VCaP (cell line): ENCODE measurements at regions not wholly inside any gene's neighbourhood (a gene's known extent, or its start where the extent isn't known, plus 50 kb on each side); places are given as distances from the start of the nearest gene placed in this dataset.

Experiments
- H3K27ac ChIP-seq: fragments of 450-650 bp; 2 replicates; pipeline ENCODE4 v1.5.1; 2017
- CTCF ChIP-seq: fragments of 450-650 bp; conservative IDR thresholded peaks from 2 replicates; pipeline ENCODE4 v1.5.1; 2017; ENCODE audit warnings: mild to moderate bottlenecking, moderate library complexity

DNA sequence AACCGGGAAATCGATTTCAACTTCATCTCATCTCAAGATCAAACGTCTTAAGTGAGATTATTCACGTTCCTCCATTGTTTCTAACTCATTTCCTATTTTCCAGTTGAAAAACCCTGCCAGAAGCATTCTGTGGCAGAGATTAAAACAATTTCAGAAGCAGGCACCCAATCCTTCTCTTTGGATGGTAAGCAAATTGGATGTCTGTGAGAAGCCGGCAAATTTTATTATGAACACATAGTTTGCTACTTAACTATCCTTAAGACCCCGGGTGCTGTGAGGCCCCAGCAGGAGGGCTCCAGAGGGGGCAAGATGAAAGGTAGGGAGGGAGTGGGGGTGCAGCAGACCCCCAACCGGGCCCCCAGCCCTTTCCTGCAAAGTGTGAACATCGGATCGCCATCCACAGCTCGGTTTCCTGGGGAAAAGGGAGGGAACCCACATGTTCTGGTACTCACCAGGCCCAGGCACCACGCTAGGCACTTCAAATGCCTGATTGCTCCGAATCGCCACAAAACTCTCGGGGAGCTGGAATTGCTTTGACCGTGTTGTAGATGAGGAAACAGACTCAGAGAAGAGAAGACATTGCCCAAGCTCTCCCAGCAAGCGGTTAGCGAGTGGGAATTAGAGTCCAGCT lies 167.1 kb upstream of the MVB12B start:
- no peak for TF ChIP-seq CTCF
- no peak overlapping the region for H3K27ac ChIP-seq

- no peak for TF ChIP-seq CTCF
- no peak overlapping the region for H3K27ac ChIP-seq
These were observed 166.4 kb upstream of the MVB12B start for GRCh38 chr9:126160067-126160853.

GRCh38 chr9:126160854-126161329 lies 165.7 kb upstream of the MVB12B start:
- no peak for TF ChIP-seq CTCF
- no peak overlapping the region for H3K27ac ChIP-seq

DNA sequence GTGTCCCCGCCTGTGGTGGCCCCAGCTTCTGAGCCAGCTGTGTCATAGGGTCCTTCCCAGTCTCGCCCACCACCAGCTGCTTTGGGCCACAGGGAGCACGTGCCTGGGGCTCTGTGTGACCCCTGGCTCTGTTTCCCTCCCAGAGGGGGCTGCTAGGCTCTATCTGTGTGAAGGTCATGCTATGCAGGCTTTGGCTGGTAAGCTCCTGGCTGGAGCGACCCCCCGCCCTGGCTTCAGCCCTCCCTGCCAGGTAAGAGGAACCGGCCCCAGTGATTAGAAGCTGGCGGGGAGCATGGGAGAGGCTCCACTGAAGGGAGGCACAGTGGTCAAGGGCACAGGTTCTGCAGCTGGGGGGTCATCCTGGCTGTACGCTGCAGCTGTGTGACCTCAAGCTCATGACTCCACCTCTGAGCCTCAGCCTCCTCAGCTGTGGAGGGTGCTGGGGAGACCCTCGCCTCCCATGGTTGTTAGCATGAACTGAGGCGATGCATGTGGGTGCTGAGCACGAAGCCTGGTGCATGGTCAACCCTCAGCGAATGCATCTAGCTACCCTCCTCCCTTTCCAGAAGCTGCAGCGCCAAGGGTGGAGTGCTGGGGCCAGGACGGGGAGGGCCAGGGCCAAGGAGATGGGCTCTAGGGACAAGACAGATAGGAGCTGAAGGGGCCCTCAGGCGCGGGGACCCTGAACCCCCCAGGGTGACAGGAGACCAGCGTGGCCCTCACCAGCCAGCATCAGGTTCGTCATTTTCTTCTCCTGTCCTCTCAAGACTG lies 163.8 kb upstream of the MVB12B start:
- TF ChIP-seq CTCF = no peak
- H3K27ac ChIP-seq = no peak overlapping the region

DNA sequence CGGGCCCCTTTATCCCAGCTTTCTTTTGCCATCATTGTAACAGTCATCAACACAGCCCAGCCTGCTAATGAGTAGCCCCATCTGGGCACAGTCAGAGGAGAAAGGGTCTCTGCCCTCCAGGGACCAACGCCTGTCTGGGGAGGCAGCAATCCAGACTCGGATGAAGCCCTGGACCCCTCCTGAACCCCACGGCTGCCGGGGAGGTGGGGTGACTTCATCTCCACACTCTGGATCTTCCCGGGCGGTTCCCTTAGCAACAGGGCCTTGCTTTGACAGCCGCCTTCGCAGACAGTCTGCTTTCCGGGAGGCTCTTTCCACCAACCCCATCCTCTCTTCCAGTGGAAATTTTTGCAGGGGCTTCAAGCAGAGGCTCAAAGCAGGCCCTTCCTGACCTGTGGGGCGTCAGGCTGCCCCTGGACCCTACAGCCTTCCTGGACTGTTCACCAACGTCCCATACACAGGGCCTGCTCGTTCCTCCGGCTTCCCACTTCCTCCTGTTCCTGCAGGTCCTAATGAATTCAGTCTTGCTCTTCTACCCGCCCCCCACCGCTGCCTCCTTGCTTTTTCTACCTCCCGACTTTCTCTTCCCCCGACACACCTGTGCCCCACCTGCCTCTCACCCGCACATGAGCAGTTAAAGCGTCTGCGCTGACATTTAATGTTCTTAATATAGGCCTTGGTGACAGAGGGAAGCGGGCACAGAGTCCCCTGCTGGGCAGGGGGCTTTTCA lies 161.7 kb upstream of the MVB12B start:
- no peak overlapping the region for H3K27ac ChIP-seq
- no peak for TF ChIP-seq CTCF

GRCh38 chr9:126165755-126166154 lies 160.9 kb upstream of the MVB12B start:
- no peak overlapping the region for H3K27ac ChIP-seq
- no peak for TF ChIP-seq CTCF
